ENCODE measurements at regions not wholly inside any gene's neighbourhood (a gene's known extent, or its start where the extent isn't known, plus 50 kb on each side); places are given as distances from the start of the nearest gene placed in this dataset.
A peak's percentile ranks its signal among the peaks of the same experiment; 100 is the strongest.

DNA sequence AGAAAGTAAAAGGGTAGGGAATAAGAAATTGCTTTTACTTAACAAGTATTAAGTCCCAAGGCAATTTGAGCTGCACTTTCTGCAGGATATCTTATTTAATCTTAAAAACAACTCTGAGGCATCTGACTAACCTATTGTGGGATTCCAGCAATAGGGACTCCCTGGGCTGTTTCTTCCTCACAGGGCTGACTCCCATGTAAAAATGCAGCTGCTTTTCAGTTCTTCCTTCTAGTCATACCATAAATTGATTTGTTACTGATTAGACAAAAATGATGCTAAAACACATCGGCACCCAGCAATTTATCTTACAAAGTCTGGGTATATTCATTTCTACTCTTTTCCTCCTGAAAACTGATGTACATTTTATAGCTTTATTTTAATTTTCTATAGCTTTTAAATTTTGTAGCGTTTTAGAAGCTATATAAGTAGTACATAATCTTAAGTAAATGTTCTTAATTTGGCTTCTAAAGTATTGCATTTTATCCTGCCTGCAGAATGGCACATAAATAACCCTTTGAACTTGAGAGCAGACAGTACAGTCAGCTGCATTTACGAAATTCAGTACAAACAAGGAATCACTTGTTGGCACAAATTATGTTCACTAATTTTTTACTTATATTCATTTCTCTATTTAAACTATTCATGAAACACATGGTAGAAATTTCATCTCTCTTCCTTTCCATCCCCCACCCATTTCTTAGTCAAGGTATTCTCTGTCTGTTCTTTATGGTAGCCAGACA is 102.4 kb upstream of the FRY start:
- H3K4me1 ChIP-seq (ENCODE audit: control insufficient read depth, insufficient read depth, low read length) = peaks cover 31% of the 10 kb centered on the region
- Mint-ChIP-seq H3K9me3 (no peaks in the 10 kb centered on the region), H3K27ac (no peak overlapping the region), H3K36me3 (no peaks in the 10 kb centered on the region), H3K27me3 (ENCODE audit: low read depth in 2 of 2) (no peaks in the 10 kb centered on the region), H3K4me1 (peaks cover 19 to 28% of the 10 kb centered on the region in 2 donors), H3K4me3 (peak overlapping the region; percentile 81)
- 79% methylated on average over 2 of the region's 3 CpGs for WGBS (ENCODE audit: insufficient coverage)
- no peaks in the 10 kb centered on the region for H3K36me3 ChIP-seq (ENCODE audit: control insufficient read depth, insufficient read depth, low read length)
- no peaks in the 10 kb centered on the region for H3K27me3 ChIP-seq (ENCODE audit: control insufficient read depth, insufficient read depth, low read length)
- intact Hi-C loops (cut with micrococcal nuclease) = loop anchor here (10.0 kb wide), 1 partner anchor 124 kb away; no protein-coding TSS in a partner anchor
- no peak overlapping the region for H3K27ac ChIP-seq (ENCODE audit: low read length)
- no peak for TF ChIP-seq CTCF (IDR thresholded peaks at IDR 0.05)
- H3K4me3 ChIP-seq (ENCODE audit: low read length) = no peak overlapping the region
- ATAC-seq (no peak), DNase-seq (no peak)
- H3K9me3 ChIP-seq (ENCODE audit: control insufficient read depth, insufficient read depth, low read length) = no peaks in the 10 kb centered on the region

DNA sequence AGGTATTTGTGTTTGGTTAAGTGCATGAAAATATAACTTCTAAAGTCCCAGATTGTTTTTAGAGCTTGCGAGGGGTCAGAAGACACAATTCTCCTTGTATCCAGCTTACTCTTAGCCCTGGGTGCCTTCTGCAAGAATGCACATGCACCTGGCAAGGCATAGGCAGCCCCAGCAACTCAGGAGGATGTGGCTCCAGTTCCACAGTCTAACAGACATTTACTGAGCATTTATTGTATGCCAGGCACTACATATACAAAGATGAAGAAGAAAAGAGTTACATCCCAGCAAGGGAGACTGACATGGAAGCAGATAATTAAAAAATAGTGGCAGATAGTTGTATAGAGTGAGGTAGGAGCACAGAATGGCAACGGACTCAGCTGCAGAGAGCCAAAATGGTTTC is 101.1 kb upstream of the FRY start:
- intact Hi-C loops (cut with micrococcal nuclease) = no loop called here
- no peak overlapping the region for H3K27ac ChIP-seq (ENCODE audit: low read length)

DNA sequence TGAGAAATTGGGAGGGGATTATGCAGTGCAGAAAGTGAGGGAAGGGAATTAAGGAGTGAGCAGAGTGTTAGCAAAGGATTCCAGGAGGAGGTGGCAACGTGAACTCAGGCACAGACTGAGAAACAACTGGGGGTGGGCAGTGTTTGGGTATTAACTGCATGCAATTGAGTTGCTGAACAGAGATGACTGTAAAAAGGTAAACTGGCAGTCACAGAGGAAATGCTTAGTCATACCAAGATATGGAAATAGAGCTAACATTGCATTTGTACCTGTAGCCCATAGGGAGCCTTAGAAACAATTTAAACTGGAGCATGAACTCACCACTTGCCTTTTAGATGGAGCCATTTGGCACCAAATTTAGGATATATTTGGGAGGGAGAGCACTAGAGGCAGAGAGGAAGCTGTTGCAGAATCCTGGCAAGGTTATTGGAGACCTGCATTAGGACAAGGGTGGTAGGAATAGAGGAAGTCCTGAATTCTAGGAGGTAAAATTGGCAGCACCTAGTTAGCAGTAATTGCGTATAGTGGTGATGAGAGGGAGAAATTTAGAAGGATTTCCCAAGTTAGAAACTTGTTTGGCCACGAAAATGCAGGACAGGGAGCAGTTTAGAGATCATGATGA is 100.6 kb upstream of the FRY start:
- H3K9me3 Mint-ChIP-seq = no peaks in the 10 kb centered on the region
- no peaks in the 10 kb centered on the region for H3K27me3 Mint-ChIP-seq (ENCODE audit: low read depth in 2 of 2)
- no peak overlapping the region for H3K27ac Mint-ChIP-seq
- Histone ChIP-seq H3K36me3 (ENCODE audit: control insufficient read depth, insufficient read depth, low read length) (no peaks in the 10 kb centered on the region), H3K4me3 (ENCODE audit: low read length) (no peak overlapping the region), H3K4me1 (ENCODE audit: control insufficient read depth, insufficient read depth, low read length) (peaks cover 36% of the 10 kb centered on the region), H3K27me3 (ENCODE audit: control insufficient read depth, insufficient read depth, low read length) (no peaks in the 10 kb centered on the region), H3K9me3 (ENCODE audit: control insufficient read depth, insufficient read depth, low read length) (no peaks in the 10 kb centered on the region), H3K27ac (ENCODE audit: low read length) (no peak overlapping the region)
- 63% methylated on average over 3 of the region's 3 CpGs for WGBS (ENCODE audit: insufficient coverage)
- peaks cover 30% of the 10 kb centered on the region in 2 donors for H3K4me1 Mint-ChIP-seq
- peak in 2 of 3 donors; percentile 27 to 42 for ATAC-seq
- no peak for DNase-seq
- no peak for TF ChIP-seq CTCF (IDR thresholded peaks at IDR 0.05)
- no peak overlapping the region for H3K4me3 Mint-ChIP-seq
- intact Hi-C loops (cut with micrococcal nuclease) = no loop called here
- no peaks in the 10 kb centered on the region for H3K36me3 Mint-ChIP-seq

More for the DNA sequence above, 101.1 kb upstream of the FRY start:
- Histone ChIP-seq H3K4me1 (ENCODE audit: control insufficient read depth, insufficient read depth, low read length) (peaks cover 36% of the 10 kb centered on the region), H3K36me3 (ENCODE audit: control insufficient read depth, insufficient read depth, low read length) (no peaks in the 10 kb centered on the region), H3K27me3 (ENCODE audit: control insufficient read depth, insufficient read depth, low read length) (no peaks in the 10 kb centered on the region), H3K9me3 (ENCODE audit: control insufficient read depth, insufficient read depth, low read length) (no peaks in the 10 kb centered on the region), H3K4me3 (ENCODE audit: low read length) (no peak overlapping the region)
- Mint-ChIP-seq H3K4me3 (no peak overlapping the region), H3K9me3 (no peaks in the 10 kb centered on the region), H3K27me3 (ENCODE audit: low read depth in 2 of 2) (no peaks in the 10 kb centered on the region), H3K27ac (no peak overlapping the region), H3K36me3 (no peaks in the 10 kb centered on the region), H3K4me1 (peaks cover 28 to 29% of the 10 kb centered on the region in 2 donors)
- ATAC-seq (no peak), DNase-seq (no peak)
- TF ChIP-seq CTCF (IDR thresholded peaks at IDR 0.05) = no peak
- WGBS (ENCODE audit: insufficient coverage) = 73% methylated on average over 2 of the region's 2 CpGs

All from natural killer cell (primary cell).